AG08395 (cell line): ENCODE measurements at regions not wholly inside any gene's neighbourhood (a gene's known extent, or its start where the extent isn't known, plus 50 kb on each side); places are given as distances from the start of the nearest gene placed in this dataset.

Source experiments
- DNase-seq: peaks from one replicate; pipeline ENCODE4 v3.0.0; 2012; ENCODE audit warnings: mixed read lengths, low spot score

DNA sequence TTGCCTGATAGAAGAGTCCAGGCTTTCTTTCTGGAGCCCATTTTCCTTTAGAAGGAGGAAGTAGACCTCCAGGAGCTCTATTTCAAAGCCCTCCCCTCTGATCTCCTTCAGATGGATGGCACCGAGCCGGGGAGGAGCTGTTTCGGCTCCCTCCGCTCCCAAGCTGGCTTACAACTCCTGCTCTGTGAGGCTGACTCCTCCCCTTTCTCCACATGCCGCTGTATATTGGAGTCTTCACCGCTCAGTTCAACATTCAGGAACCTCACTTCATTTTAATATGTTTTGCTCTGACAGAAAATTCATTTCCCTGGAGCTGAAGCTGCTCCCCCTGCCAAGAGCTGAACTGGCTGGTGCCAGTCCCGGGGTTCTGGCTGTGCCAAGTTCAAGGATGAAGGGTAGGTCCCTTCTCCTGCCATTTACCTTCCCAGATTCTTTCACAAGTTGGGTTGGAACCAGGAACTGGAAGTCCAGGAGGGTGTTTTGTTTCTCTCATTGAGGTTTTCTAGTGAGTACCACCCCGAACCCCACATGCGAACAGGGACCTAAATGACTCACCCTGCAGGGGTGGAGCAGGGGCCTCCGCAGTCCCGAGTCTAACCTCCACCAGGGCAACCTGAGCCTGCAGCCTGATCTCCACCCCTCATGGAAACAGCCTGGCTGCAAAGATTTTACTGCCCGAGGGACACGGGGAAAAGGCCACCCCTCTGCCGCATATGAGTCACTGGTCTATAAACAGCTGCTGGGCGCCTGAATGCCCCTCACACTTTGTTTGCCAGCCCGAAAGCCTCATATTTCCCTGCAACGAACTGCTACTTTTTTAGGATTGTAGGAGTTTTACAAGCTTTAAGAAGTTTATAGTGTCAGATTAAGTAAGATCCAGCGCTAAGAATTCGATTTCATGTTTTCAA, 68.6 kb upstream of the FOXA2 start:
- no peak for DNase-seq

DNA sequence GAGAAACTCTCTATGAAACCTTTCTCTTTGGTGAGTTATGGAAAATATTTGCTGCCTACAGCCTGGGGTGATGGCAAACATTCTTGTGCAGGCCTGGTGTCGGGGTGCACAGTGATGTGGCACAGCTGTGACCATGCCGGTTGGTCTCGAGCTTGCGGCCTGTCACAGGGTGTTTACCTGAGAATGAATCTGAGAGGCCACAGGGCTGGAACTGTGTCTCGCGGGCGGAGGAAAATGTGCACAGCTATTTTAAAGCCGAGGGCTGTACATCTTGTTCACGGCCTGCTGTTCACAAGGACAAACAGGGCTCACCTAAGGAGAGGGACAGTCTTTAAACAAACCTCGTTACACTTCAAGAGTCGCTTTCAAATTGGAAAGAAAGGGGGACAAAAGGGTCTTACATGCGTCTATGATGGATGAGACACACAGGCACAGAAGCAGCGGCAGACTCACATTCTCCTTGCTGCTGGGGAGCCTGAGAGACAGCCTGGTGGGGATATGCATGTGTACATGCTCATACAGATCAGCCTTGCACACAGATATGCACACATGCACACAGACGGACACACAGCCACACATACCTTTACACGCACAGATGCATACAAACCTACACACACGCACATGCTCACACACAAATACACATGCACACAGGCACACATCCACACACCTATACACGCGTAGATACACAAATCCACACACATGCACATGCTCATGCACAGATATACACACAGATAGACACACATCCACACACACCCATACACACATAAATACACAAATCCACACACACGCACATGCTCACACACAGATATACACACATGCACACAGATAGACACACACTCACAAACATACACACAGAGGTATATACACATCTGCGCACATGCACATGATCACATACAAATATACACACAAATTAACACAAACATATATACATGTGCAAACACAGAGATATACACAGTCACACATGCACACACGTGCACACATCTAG, 69.6 kb upstream of the FOXA2 start:
- no peak for DNase-seq

DNA sequence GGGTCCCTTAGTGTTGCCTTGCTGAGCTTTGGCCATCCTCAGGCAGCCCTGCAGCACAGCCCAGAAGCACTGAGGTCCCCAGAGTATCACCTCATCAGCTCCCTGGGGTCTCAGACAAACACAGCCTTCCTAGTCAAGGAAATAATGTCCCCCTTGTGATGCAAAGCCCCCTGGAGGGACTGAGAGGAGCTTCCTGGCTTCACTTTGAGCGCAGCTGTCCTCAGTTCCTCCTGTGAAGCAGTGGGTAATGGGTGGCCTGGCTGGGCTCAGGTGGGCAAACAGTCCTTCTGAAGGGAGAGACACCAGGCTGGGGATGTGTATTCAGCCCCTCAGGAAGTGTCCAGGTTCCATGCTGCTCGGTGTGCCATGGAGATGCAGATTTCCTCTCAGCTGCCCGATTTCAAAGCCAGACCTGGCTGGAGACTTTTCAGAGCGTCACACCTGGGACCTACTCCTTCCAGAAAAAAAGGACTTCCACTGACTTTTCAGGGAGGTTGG, 79.2 kb upstream of the FOXA2 start:
- DNase-seq = no peak

DNA sequence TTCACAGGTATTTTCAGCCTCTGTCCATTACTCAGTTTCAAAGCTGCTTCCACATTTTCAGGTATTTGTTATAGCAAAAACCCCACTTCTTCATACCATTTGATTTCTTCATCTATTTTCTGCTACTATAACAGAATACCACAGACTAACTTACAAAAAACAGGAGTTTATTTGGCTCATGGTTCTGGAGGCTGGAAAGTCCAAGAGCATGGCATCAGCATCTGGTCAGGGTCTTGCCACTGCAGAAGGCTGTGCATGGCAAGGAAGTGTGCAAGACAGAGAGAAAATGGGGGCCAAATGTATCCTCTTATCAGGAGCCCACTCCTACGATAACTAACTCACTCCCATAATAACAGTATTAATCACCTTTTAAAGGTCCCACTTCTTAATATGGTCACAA, 82.8 kb upstream of the FOXA2 start:
- no peak for DNase-seq

DNA sequence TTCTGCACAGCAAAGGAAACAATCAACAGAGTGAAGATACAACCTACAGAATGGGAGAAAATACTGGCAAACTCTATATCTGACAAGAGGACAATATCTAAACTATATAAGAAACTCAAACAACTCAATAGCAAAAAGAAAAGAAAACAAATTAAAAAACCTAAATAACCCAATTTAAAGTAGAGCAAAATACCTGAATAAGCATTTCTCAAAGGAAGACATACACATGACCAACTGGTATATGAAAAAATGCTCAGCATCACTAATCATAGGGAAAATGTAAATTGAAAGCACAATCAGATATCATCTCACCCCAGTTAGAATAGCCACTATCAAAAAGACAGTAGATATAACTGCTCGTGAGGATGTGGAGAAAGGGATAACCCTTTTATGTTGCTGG, 87.8 kb upstream of the FOXA2 start:
- DNase-seq = no peak

DNA sequence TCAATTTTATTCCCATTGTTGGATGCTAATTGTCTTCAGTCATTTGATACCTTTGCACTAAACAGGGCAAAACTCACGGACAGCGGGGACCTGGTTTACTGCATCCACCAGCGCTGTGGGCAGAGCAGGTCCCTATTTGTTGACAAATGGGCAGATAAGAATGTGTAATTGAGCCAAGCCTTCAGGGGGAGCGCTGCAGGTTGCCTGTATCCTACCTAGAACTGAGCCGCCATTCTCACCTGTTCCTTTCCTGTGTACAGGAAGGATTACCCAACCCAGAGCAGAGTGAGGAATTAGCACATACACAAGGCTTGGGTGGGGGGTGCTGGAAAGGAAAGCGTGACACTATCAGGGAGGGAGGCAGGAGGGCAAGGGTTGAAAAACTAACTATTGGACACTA, 89.1 kb upstream of the FOXA2 start:
- no peak for DNase-seq

DNA sequence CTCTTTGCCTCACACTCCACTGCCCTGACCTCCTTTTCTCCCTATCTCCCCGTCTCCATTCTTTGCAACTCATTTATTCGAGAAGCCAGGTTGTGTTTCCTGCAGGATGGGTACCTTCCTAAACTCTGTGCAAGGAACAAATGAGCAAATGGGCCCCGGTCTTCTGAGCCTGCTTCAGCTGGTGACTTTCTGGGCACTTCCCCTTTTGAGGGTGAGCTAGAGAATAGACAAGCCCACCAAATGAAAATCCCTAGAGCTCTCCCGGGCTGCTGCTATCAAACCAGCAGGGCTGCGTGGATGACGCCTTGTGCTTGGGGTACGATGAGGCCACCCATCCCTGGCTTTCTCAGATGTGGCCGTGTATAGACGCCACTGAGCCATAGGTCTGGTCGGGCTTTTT, 91.0 kb upstream of the FOXA2 start:
- no peak for DNase-seq

DNA sequence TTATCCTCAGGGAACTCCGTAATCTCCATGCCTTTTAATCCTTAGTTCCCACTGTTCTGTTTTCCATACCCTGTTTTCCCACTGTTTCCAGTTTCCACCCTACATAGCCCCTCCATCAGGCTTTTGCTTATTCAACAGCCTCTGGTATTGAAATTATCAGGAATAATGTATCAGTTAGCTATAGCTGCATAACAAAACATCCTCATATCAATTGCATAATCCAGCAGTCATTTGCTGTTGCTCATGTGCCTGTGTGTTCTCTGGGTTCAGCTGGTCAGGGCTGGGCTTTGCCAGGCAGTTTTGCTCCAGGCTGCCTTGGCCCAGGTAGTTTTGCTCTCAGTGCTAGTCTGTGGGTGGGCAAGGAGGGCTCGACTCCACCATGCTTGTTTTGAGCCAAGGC, 94.3 kb upstream of the FOXA2 start:
- no peak for DNase-seq

DNA sequence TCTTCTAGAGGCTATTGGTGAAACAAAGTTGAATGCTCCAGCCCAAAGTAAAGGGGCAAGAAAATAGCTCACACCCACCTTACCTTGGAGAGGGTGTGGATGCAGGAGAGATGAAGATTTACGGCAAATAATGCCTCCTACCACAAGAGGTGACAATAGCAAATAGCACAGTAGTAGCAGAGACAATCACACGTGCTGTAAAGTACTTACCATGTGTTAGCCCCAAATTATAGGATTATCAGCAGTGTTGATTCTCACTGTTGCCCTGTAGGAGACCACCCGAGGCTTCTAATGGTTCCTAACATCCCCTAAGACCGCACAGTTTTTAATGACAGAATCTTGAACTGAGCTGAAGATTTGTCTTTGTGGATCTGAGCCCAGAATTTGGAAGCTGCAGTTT, 94.8 kb upstream of the FOXA2 start:
- DNase-seq = no peak

DNA sequence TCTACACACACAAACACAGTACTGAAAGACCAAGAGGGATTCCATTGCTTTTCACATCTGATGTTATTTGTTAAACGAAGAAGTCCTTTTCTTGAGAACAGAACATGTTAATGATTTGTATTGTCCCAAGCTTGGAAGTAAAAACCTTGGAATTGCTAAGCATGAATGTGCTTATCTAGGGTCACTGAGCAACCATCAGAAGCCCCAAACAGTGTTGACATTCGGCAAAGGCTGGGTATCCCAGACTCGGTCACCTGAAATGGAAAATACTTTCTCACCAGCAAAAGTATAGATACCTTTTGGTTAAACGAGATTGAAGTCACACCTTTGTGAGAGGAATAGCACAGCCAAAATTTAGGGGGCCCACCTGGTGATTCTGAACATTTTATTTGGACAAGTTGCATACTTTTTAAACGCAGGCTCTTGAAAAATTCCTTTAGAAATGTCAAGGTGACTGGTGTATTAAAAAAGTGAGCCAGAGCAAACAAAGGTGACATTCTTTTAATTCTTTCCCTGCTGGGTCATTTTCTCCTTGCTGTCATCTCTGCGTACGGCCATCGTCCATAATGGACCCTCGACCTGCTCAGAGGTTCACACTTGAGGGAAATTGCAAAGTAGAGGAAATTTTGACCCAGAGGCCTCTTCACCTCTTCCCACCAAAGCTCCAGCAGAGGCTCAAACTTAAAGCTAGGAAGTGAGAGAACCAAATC, 95.8 kb upstream of the FOXA2 start:
- DNase-seq = no peak

DNA sequence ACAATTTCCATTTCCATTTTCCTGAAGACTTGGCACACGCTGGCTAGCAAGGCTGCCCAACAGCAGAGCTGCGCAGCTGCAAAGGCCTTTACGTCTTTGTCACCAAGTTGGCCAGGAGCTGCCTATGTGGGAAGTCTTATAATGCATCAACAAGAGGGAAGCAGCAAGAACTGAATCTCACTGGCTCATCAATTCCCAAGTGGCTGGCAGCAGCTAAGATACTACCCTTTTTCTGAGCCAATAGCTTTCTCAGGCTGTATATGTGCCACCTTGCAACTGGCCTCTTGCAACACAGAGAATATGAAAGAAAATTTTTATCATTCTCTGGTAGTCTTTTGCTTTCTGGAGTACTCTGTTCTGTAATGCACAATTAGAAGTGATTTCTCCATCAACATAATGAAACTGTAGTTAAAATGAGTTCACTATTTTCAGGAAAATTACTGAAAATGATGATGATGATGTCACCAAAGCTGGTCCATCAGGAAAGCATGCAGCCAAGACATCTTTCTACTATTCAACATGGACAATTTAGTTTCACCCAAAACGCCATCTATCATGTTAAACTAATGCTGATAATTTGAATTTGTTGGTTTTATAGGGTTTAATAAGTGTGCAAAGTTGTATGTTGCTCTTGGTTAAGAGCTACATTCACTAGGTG, 97.3 kb upstream of the FOXA2 start:
- no peak for DNase-seq

DNA sequence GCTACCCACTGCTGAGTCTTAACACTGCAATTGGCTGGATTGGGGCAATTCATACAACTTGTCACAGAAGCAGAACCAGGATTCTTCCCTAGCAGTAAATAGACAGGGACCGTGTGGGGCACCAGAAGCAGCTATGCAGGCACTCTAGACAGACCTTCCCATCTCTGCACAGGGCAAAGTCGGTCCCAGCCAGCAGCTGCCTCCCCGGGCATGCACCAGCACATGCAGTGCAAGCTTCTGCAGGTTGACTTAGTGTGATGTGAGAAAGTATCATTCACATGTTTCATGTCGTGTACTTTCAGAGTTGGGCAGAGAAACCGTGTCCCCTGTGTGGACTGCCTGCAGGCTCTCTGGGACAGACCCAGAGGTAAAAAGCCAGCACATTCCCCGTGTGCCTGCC, 98.0 kb upstream of the FOXA2 start:
- no peak for DNase-seq

DNA sequence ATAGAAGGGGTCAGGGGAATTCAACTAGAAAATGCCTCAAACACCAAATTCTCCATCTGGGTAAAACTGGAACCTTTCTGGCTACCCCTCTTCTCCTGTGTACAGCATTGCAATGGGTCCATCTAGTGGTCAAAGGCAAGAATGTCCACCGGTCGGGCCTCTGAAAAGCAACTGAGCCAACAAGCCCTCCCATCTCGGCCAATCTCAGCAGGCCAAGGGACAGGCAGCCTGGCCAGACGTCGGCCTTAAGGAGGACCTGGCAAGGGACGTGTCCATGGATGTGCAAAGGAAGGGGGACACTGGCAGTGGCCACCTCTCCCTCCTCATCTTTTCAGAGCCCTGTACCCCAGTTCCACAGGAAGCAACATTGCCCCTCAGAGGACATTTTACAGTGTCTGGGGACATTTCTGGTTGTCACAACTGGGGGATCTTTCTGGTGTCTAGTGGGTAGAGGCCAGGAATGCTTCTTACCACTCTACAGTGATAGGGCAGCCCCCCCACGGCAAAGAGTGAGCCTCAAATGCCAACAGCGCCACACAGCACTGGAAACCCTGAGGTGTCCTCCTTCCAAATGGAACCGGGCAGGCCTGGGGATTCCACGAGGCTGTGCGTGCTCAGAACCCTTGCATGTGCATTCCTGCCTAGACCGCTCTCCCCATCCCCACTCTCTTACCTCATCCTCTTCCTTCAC, 99.8 kb upstream of the FOXA2 start:
- DNase-seq = peak; percentile 77

DNA sequence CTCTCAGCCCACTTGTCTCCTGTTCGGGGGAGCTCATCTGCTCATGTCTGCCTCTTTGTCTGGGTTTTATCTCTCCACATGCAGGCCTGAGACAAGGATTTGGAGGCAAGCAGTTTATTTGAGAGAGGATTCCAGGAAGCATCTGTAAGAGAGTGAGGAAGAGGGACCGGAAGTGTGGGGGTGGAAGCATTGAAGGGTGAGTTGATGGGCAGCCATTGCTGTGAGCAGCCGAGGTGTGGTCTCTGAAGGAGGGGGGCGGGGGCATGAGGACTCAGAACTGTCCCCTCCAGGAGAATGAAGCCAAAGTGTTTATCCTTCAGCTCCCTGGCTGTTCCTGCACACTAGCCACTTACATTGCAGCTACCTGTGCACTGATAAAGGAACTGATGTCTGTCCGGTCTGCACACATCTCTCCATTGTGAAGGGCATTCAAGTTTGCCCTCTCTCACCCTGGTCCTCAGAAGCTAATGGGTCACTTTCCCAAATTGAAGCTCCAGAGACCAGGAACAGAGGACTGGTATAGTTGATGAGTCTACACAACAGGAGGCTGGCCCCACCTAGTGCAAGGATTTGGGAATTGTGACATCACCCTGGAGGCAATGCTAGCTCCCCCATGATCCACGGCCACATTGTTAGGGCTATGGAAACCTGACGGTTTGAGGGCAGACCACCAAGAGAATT, 100.5 kb upstream of the FOXA2 start:
- no peak for DNase-seq

DNA sequence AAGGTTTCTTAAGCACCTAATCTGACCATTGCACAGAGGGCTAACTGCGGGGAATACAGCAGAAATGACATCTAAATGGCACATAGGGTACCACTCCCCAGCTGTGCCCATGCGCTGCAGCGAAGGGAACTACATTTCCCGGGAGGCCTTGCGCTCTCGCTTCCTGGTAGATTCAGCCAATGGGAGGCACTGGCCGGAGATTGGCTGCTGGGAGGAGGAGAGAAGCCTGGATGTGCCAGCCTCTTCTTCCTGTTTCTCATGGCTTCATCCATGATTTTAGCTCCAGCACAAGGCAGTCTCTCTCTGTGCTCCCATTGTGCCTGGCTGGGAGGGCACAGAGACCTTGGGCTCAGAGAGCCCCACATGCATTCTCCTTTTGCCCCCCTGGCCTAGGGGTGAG, 101.7 kb upstream of the FOXA2 start:
- DNase-seq = peak; percentile 75

DNA sequence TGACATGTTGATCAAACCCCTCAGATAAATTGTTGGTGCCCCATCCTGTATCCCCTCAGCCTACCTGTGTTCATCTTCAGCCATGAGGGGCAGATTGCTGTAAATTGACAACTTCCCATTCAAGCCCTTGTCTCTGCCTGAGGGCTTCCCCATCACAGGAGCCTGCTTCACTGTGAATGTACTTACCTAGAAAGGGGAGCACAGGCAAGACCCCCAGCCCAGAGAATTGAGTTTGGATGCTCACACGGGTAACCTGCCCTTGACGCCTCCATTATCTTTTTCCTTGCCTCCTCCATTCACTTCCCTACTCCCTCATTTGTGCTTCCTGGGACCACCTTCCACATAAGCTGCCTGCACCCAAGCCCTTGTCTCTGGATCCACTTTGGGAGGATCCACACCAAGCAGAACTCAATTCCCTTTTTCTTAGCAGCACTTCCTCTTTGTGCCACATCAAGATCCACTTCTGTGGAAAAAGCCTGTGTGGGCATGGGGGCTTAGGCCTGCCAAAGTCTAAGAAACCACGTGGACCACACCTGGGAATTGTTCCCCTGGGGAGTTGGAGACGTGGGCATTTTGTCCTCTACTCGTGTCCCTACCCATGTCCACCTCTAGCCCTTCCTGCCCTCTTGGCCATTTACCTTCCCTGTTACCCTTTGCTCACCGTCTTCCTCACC, 103.4 kb upstream of the FOXA2 start:
- DNase-seq = no peak

DNA sequence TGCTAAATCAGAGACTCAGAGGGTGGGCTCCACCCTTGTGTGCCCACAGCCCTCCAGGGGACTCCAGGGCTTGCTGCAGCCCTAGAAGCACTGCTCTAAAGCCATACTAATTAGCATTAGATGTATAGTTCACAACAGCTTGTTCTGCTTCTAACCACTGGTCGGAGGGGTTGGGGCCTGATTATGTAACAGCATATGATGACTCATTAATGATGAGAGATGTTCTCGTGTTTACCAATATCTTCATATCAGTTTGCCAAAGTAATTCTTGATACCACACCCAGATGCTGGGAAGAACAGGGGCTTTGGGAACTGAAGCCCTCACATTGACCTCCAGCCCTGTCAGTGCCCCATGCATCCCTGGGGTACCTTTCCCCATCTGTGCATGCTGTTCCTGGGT, 104.1 kb upstream of the FOXA2 start:
- DNase-seq = no peak

DNA sequence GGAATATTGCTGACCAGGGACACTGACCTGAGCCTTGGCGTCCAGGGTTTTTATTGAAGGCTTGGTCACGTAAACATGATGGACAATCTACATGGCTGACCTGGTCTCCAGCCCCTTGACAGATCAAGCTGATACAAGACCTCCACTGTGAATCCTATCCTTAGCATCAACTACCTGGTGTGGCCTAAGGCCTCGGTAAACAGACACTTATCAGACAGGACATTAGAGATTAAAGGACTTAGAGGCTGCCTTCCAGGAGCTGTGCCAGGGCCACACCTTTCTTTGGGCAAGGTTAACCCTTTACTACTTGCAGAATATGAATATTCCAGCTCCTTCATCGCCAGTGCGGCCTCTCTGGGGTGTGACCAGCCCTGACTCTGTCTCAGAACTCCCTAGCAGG, 104.9 kb upstream of the FOXA2 start:
- DNase-seq = no peak

DNA sequence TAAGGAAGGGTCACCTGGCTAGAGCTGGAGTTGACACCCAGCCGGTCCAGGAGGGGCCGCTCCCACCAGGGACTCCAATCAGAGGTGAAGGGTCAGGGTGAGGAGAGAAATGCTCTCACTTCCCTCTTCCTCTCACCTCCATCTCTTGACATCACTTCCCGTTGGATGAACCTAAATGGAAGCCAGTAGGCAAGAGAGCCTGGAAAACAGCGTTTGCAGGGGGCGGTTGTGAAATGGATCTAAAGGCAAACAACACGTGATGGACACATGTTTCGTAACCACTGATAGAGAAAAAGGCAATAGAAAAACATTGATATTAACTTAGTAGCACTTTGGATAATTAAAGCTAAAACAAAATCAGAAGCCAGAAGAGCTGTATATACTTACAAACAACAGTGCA, 105.6 kb upstream of the FOXA2 start:
- DNase-seq = no peak

DNA sequence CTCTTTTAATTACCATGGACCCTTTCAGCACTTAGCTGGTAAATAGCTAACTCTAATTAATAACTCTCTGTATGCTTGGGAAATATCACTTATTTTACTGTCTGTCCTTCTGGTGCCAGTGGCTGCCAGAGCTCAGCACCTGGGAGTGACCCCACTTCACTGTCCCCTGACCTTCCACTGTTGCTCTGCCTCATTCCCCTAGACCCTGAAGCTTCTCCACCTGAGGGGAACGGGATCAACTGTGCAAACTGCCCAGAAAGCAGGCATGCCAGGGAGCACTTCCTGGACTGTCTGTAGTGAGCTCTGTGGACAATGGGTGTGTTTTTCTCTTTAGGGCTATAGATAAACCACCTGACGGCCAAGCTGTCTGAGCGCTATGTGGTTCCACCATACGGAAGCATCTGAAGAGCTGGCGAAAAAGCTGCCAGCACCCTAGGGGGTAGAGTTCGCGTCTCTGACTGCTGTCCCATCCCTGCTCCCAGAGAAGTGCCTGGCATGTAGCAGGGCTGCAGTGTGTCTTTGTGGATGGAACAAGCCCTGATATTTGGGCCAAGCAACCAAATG, 106.3 kb upstream of the FOXA2 start:
- DNase-seq = no peak
